HepG2 (cell line): ENCODE measurements at regions not wholly inside any gene's neighbourhood (a gene's known extent, or its start where the extent isn't known, plus 50 kb on each side); places are given as distances from the start of the nearest gene placed in this dataset.

ENCODE experiments used
- ETV6 ChIP-seq: sonication (generic); formaldehyde crosslinking; conservative IDR thresholded peaks from 2 replicates; pipeline ENCODE4 v1.4.0; 2020; ENCODE audit warnings: missing genetic modification reagents
- HCFC1 ChIP-seq: fragments of 150-350 bp; IDR thresholded peaks from 2 replicates; pipeline ENCODE4 v1.6.1; 2014; ENCODE audit warnings: low read depth, low read length
- NFE2 ChIP-seq: sonication (generic); formaldehyde crosslinking; IDR thresholded peaks from 2 replicates; pipeline ENCODE4 v1.4.0; 2020; ENCODE audit warnings: missing genetic modification reagents
- NPAS2 ChIP-seq: sonication (generic); formaldehyde crosslinking; IDR thresholded peaks from 2 replicates; pipeline ENCODE4 v1.8.0; 2022; ENCODE audit warnings: mild to moderate bottlenecking, missing genetic modification reagents, borderline replicate concordance
- ZNF407 ChIP-seq: sonication (generic); formaldehyde crosslinking; IDR thresholded peaks from one replicate; pipeline ENCODE4 v1.5.1; 2020; ENCODE audit warnings: mild to moderate bottlenecking, missing genetic modification reagents; ENCODE audit errors: not compliant biosample characterization
- ZNF598 ChIP-seq: sonication (generic); formaldehyde crosslinking; IDR thresholded peaks from 2 replicates; pipeline ENCODE4 v1.5.1; 2020; ENCODE audit warnings: mild to moderate bottlenecking, missing genetic modification reagents, borderline replicate concordance
- ZNF703 ChIP-seq: sonication (generic); formaldehyde crosslinking; IDR thresholded peaks from 2 replicates; pipeline ENCODE4 v1.5.1; 2020; ENCODE audit warnings: missing genetic modification reagents, mild to moderate bottlenecking, moderate library complexity, borderline replicate concordance
- TF ChIP-seq, protein P1 (sequence below): sonication (generic); formaldehyde crosslinking; IDR thresholded peaks from 2 replicates; pipeline ENCODE4 v1.4.0; 2020; ENCODE audit warnings: missing genetic modification reagents, borderline replicate concordance

- TF ChIP-seq ZNF598 (CRISPR knock-in tag) (no peak), HCFC1 (no peak), NPAS2 (CRISPR knock-in tag) (no peak), ZNF703 (no peak), ETV6 (no peak), NFE2 (no peak), ZNF407 (CRISPR knock-in tag) (no peak)
- TF ChIP-seq, protein P1, sequence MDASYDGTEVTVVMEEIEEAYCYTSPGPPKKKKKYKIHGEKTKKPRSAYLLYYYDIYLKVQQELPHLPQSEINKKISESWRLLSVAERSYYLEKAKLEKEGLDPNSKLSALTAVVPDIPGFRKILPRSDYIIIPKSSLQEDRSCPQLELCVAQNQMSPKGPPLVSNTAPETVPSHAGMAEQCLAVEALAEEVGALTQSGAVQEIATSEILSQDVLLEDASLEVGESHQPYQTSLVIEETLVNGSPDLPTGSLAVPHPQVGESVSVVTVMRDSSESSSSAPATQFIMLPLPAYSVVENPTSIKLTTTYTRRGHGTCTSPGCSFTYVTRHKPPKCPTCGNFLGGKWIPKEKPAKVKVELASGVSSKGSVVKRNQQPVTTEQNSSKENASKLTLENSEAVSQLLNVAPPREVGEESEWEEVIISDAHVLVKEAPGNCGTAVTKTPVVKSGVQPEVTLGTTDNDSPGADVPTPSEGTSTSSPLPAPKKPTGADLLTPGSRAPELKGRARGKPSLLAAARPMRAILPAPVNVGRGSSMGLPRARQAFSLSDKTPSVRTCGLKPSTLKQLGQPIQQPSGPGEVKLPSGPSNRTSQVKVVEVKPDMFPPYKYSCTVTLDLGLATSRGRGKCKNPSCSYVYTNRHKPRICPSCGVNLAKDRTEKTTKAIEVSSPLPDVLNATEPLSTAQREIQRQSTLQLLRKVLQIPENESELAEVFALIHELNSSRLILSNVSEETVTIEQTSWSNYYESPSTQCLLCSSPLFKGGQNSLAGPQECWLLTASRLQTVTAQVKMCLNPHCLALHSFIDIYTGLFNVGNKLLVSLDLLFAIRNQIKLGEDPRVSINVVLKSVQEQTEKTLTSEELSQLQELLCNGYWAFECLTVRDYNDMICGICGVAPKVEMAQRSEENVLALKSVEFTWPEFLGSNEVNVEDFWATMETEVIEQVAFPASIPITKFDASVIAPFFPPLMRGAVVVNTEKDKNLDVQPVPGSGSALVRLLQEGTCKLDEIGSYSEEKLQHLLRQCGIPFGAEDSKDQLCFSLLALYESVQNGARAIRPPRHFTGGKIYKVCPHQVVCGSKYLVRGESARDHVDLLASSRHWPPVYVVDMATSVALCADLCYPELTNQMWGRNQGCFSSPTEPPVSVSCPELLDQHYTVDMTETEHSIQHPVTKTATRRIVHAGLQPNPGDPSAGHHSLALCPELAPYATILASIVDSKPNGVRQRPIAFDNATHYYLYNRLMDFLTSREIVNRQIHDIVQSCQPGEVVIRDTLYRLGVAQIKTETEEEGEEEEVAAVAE (CRISPR knock-in tag): no peak
- TF ChIP-seq, all 625 proteins: peak for 0
Observed at GRCh38 chr1:69315823-69316222, 251.9 kb upstream of the LRRC7 start (continued).
